DMS79 treated with DMSO at 0.1 percent for 48 hours (cell line): ENCODE measurements at regions not wholly inside any gene's neighbourhood (a gene's known extent, or its start where the extent isn't known, plus 50 kb on each side); places are given as distances from the start of the nearest gene placed in this dataset.

Source experiments
- DNase-seq: peaks from one replicate; lab custom pipeline; 2025; lab: John Stamatoyannopoulos, UW

- no peak for DNase-seq
Measured at GRCh38 chr15:35725353-35725752, 179.4 kb upstream of the DPH6 start.

GRCh38 chr15:35727627-35728026, 181.7 kb upstream of the DPH6 start:
- DNase-seq: no peak

GRCh38 chr15:35728219-35728940, 182.4 kb upstream of the DPH6 start:
- DNase-seq: peak; percentile 15

GRCh38 chr15:35736150-35736549, 190.2 kb upstream of the DPH6 start:
- no peak for DNase-seq

- DNase-seq: no peak
Measured at GRCh38 chr15:35737441-35737840, 191.5 kb upstream of the DPH6 start.

GRCh38 chr15:35738370-35738769, 192.4 kb upstream of the DPH6 start:
- no peak for DNase-seq

GRCh38 chr15:35740761-35741160, 194.8 kb upstream of the DPH6 start:
- no peak for DNase-seq

GRCh38 chr15:35741395-35741794, 195.4 kb upstream of the DPH6 start:
- DNase-seq: no peak

GRCh38 chr15:35741881-35742280, 195.9 kb upstream of the DPH6 start:
- DNase-seq: no peak

- no peak for DNase-seq
Measured at GRCh38 chr15:35743321-35743720, 197.4 kb upstream of the DPH6 start.

- no peak for DNase-seq
Measured at GRCh38 chr15:35746121-35746520, 200.2 kb upstream of the DPH6 start.

- DNase-seq: no peak
Measured at GRCh38 chr15:35748105-35748504, 202.1 kb upstream of the DPH6 start.

- no peak for DNase-seq
Measured at GRCh38 chr15:35750051-35750450, 204.1 kb upstream of the DPH6 start.

GRCh38 chr15:35751413-35752133, 205.6 kb upstream of the DPH6 start:
- DNase-seq: peak; percentile 24

- DNase-seq: no peak
Measured at GRCh38 chr15:35752134-35752466, 206.1 kb upstream of the DPH6 start.

GRCh38 chr15:35753486-35753885, 207.5 kb upstream of the DPH6 start:
- no peak for DNase-seq

- DNase-seq: no peak
Measured at GRCh38 chr15:35755237-35755802, 209.4 kb upstream of the DPH6 start.

GRCh38 chr15:35756623-35757022, 210.7 kb upstream of the DPH6 start:
- no peak for DNase-seq

- no peak for DNase-seq
Measured at GRCh38 chr15:35757361-35757760, 211.4 kb upstream of the DPH6 start.

- DNase-seq: no peak
Measured at GRCh38 chr15:35757765-35758164, 211.8 kb upstream of the DPH6 start.

- no peak for DNase-seq
Measured at GRCh38 chr15:35764661-35765519, 218.9 kb upstream of the DPH6 start.

GRCh38 chr15:35768949-35769348, 223.0 kb upstream of the DPH6 start:
- DNase-seq: no peak

- DNase-seq: no peak
Measured at GRCh38 chr15:35769656-35770055, 223.7 kb upstream of the DPH6 start.
